CD4-positive, alpha-beta T cell treated with Interleukin-1 beta for 1 hour (primary cell): ENCODE measurements at regions not wholly inside any gene's neighbourhood (a gene's known extent, or its start where the extent isn't known, plus 50 kb on each side); places are given as distances from the start of the nearest gene placed in this dataset.

Experiments
- DNase-seq, 2 donors: peaks; one replicate each; pipeline ENCODE4 v3.0.0-alpha.2; 2020 to 2022

- DNase-seq: no peak
Measured at GRCh38 chr16:85333337-85333736, 221.1 kb upstream of the CIBAR2 start.

- DNase-seq: no peak
Measured at GRCh38 chr16:85333744-85334640, 221.7 kb upstream of the CIBAR2 start.

GRCh38 chr16:85334718-85335583 is 222.7 kb upstream of the CIBAR2 start:
- DNase-seq: no peak

- no peak for DNase-seq
Measured at GRCh38 chr16:85335584-85336491, 223.6 kb upstream of the CIBAR2 start.

- no peak for DNase-seq
Measured at GRCh38 chr16:85337910-85338637, 225.8 kb upstream of the CIBAR2 start.

- no peak for DNase-seq
Measured at GRCh38 chr16:85338638-85338982, 226.3 kb upstream of the CIBAR2 start.

GRCh38 chr16:85338989-85339685 is 226.9 kb upstream of the CIBAR2 start:
- DNase-seq: no peak

- DNase-seq: no peak
Measured at GRCh38 chr16:85341972-85342695, 229.9 kb upstream of the CIBAR2 start.

- DNase-seq: no peak
Measured at GRCh38 chr16:85344502-85345128, 232.3 kb upstream of the CIBAR2 start.

GRCh38 chr16:85345129-85345639 is 232.9 kb upstream of the CIBAR2 start:
- no peak for DNase-seq

- DNase-seq: no peak
Measured at GRCh38 chr16:85346404-85347212, 234.3 kb upstream of the CIBAR2 start.

GRCh38 chr16:85347213-85347591 is 234.9 kb upstream of the CIBAR2 start:
- no peak for DNase-seq

GRCh38 chr16:85348065-85348840 is 236.0 kb upstream of the CIBAR2 start:
- DNase-seq: no peak

- DNase-seq: no peak
Measured at GRCh38 chr16:85348911-85349334, 236.7 kb upstream of the CIBAR2 start.

- DNase-seq: no peak
Measured at GRCh38 chr16:85349365-85350145, 237.3 kb upstream of the CIBAR2 start.

GRCh38 chr16:85350146-85350728 is 238.0 kb upstream of the CIBAR2 start:
- no peak for DNase-seq

- DNase-seq: no peak
Measured at GRCh38 chr16:85350973-85351372, 238.7 kb upstream of the CIBAR2 start.
